Stimulated activated CD8-positive, alpha-beta memory T cell treated with anti-CD3 and anti-CD28 coated beads, Interleukin-12 subunit alpha, Interleukin-12 subunit beta, amount 100 ng/mL, for 1 hour (primary cell): ENCODE measurements at regions not wholly inside any gene's neighbourhood (a gene's known extent, or its start where the extent isn't known, plus 50 kb on each side); places are given as distances from the start of the nearest gene placed in this dataset.

Source experiments
- DNase-seq: peaks from one replicate; pipeline ENCODE4 v3.0.0-alpha.2; 2020; ENCODE audit warnings: low read depth

- no peak for DNase-seq
These were observed 210.1 kb downstream of the KDR start for GRCh38 chr4:54915276-54915675.

- no peak for DNase-seq
These were observed 210.6 kb downstream of the KDR start for GRCh38 chr4:54914781-54915180.

GRCh38 chr4:54913751-54914526, 211.5 kb downstream of the KDR start:
- no peak for DNase-seq

- DNase-seq, result no peak
These were observed 213.2 kb downstream of the KDR start for GRCh38 chr4:54912155-54912554.

GRCh38 chr4:54909961-54910360, 215.4 kb downstream of the KDR start:
- DNase-seq, result no peak

GRCh38 chr4:54908763-54909162, 216.6 kb downstream of the KDR start:
- no peak for DNase-seq

- DNase-seq, result no peak
These were observed 220.4 kb downstream of the KDR start for GRCh38 chr4:54904953-54905352.

GRCh38 chr4:54902976-54903375, 222.4 kb downstream of the KDR start:
- no peak for DNase-seq

GRCh38 chr4:54902271-54902670, 223.1 kb downstream of the KDR start:
- no peak for DNase-seq

GRCh38 chr4:54901202-54901601, 224.2 kb downstream of the KDR start:
- no peak for DNase-seq

GRCh38 chr4:54898656-54899340, 226.6 kb downstream of the KDR start:
- no peak for DNase-seq

GRCh38 chr4:54898056-54898562, 227.3 kb downstream of the KDR start:
- DNase-seq, result no peak

- no peak for DNase-seq
These were observed 227.8 kb downstream of the KDR start for GRCh38 chr4:54897590-54897989.

- no peak for DNase-seq
These were observed 224.9 kb downstream of the KIT start for GRCh38 chr4:54882616-54883015.

- no peak for DNase-seq
These were observed 221.8 kb downstream of the KIT start for GRCh38 chr4:54879576-54879975.

GRCh38 chr4:54877006-54877405, 219.2 kb downstream of the KIT start:
- DNase-seq, result no peak

- no peak for DNase-seq
These were observed 214.5 kb downstream of the KIT start for GRCh38 chr4:54872261-54872660.

GRCh38 chr4:54863571-54864255, 206.0 kb downstream of the KIT start:
- DNase-seq, result no peak

- no peak for DNase-seq
These were observed 203.4 kb downstream of the KIT start for GRCh38 chr4:54861201-54861600.

- no peak for DNase-seq
These were observed 197.6 kb downstream of the KIT start for GRCh38 chr4:54855191-54855854.

- no peak for DNase-seq
These were observed 194.8 kb downstream of the KIT start for GRCh38 chr4:54852602-54853001.

- DNase-seq, result no peak
These were observed 194.3 kb downstream of the KIT start for GRCh38 chr4:54852054-54852453.
